NCI-H1105 (cell line): ENCODE measurements at regions not wholly inside any gene's neighbourhood (a gene's known extent, or its start where the extent isn't known, plus 50 kb on each side); places are given as distances from the start of the nearest gene placed in this dataset.

Source experiments
- DNase-seq: peaks from one replicate; lab custom pipeline; 2025; lab: John Stamatoyannopoulos, UW

- no peak for DNase-seq
Measured at GRCh38 chr5:68161156-68161555, 54.4 kb upstream of the PIK3R1 start.

- DNase-seq = no peak
Measured at GRCh38 chr5:68159224-68159951, 56.2 kb upstream of the PIK3R1 start.

- DNase-seq = no peak
Measured at GRCh38 chr5:68155940-68156339, 59.6 kb upstream of the PIK3R1 start.

GRCh38 chr5:68154119-68154857 is 61.3 kb upstream of the PIK3R1 start:
- DNase-seq = no peak

- DNase-seq = no peak
Measured at GRCh38 chr5:68151812-68152211, 63.7 kb upstream of the PIK3R1 start.

GRCh38 chr5:68149189-68149588 is 66.4 kb upstream of the PIK3R1 start:
- no peak for DNase-seq

GRCh38 chr5:68148096-68148495 is 67.5 kb upstream of the PIK3R1 start:
- no peak for DNase-seq

GRCh38 chr5:68147659-68148058 is 67.9 kb upstream of the PIK3R1 start:
- no peak for DNase-seq

GRCh38 chr5:68141494-68141893 is 74.1 kb upstream of the PIK3R1 start:
- DNase-seq = no peak

GRCh38 chr5:68140763-68141162 is 74.8 kb upstream of the PIK3R1 start:
- DNase-seq = no peak

GRCh38 chr5:68139611-68140441 is 75.7 kb upstream of the PIK3R1 start:
- DNase-seq = peak; percentile 68

- no peak for DNase-seq
Measured at GRCh38 chr5:68137511-68138140, 77.9 kb upstream of the PIK3R1 start.

GRCh38 chr5:68134669-68135313 is 80.8 kb upstream of the PIK3R1 start:
- DNase-seq = no peak

- no peak for DNase-seq
Measured at GRCh38 chr5:68134033-68134668, 81.4 kb upstream of the PIK3R1 start.

- no peak for DNase-seq
Measured at GRCh38 chr5:68130253-68130652, 85.3 kb upstream of the PIK3R1 start.

- no peak for DNase-seq
Measured at GRCh38 chr5:68129364-68129763, 86.2 kb upstream of the PIK3R1 start.

GRCh38 chr5:68126886-68127285 is 88.7 kb upstream of the PIK3R1 start:
- DNase-seq = no peak

GRCh38 chr5:68122439-68123328 is 92.9 kb upstream of the PIK3R1 start:
- no peak for DNase-seq

- no peak for DNase-seq
Measured at GRCh38 chr5:68116868-68117411, 98.6 kb upstream of the PIK3R1 start.

GRCh38 chr5:68116408-68116807 is 99.1 kb upstream of the PIK3R1 start:
- DNase-seq = no peak
